ENCODE measurements at regions not wholly inside any gene's neighbourhood (a gene's known extent, or its start where the extent isn't known, plus 50 kb on each side); places are given as distances from the start of the nearest gene placed in this dataset.

- TF ChIP-seq CTCF (IDR thresholded peaks at IDR 0.05) (peak in 5 of 7 experiments; percentile 20 to 65 (median 41)), POLR2AphosphoS5 (IDR thresholded peaks at IDR 0.05) (no peak), EP300 (IDR thresholded peaks at IDR 0.05) (no peak)
Observed at GRCh38 chr20:6636209-6637159, 131.0 kb upstream of the BMP2 start.
